Panc1 (cell line): ENCODE measurements at regions not wholly inside any gene's neighbourhood (a gene's known extent, or its start where the extent isn't known, plus 50 kb on each side); places are given as distances from the start of the nearest gene placed in this dataset.

Experiments used
- ATAC-seq: fragments of 200-7000 bp; cut with Tn5 transposase; 2 replicates; pipeline ENCODE4 v1.9.1; 2020; ENCODE audit warnings: mild to moderate bottlenecking, moderate library complexity
- BruUV-seq: library from RNA; stranded (reverse); fragments of 400-500 nt; replicated peaks from 2 replicates; lab custom pipeline; 2021; lab: Mats Ljungman, UMichigan
- CTCF ChIA-PET: fragments of 300-600 bp; sonication (Branson Sonifier 250); formaldehyde crosslinking; loops from one replicate; lab custom pipeline; 2022; ENCODE audit warnings: antibody characterized with exemption; lab: Charles Lee
- POLR2A ChIA-PET: fragments of 300-600 bp; sonication (Branson Sonifier 250); formaldehyde crosslinking; loops from one replicate; lab custom pipeline; 2022; ENCODE audit warnings: antibody characterized with exemption; lab: Charles Lee
- DNase-seq: peaks from one replicate; pipeline ENCODE4 v3.0.0-alpha.2; 2010; ENCODE audit warnings: low read depth, low spot score
- H3K27ac ChIP-seq: 2 replicates; pipeline ENCODE4 v1.5.1; 2011; ENCODE audit warnings: mild to moderate bottlenecking, low read length, inconsistent platforms
- H3K27me3 ChIP-seq: fragments of 200-500 bp; sonication (Bioruptor generic); 2 replicates; pipeline ENCODE4 v1.6.0; 2014; ENCODE audit warnings: low read length, inconsistent platforms; ENCODE audit not compliant: control insufficient read depth, insufficient read depth
- H3K36me3 ChIP-seq: fragments of 200-500 bp; sonication (Bioruptor generic); 2 replicates; pipeline ENCODE4 v1.5.1; 2014; ENCODE audit warnings: inconsistent platforms, mild to moderate bottlenecking, low read length, moderate library complexity; ENCODE audit not compliant: control insufficient read depth, insufficient read depth
- H3K4me1 ChIP-seq: 2 replicates; pipeline ENCODE4 v1.5.1; 2011; ENCODE audit warnings: inconsistent platforms, mild to moderate bottlenecking, low read length, moderate library complexity; ENCODE audit not compliant: control insufficient read depth, insufficient read depth
- H3K4me3 ChIP-seq, 2 experiments: 2 replicates each; pipeline ENCODE4 v1.5.1; 2011 to 2012; ENCODE audit warnings: low read depth in 2 of 2, low read length in 2 of 2, mild to moderate bottlenecking in 2 of 2, inconsistent platforms in 1 of 2, moderate library complexity in 1 of 2
- H3K9me3 ChIP-seq: fragments of 200-500 bp; sonication (Bioruptor generic); 2 replicates; pipeline ENCODE4 v1.5.1; 2014; ENCODE audit warnings: low read depth, mild to moderate bottlenecking, inconsistent platforms, low read length, moderate library complexity; ENCODE audit not compliant: control insufficient read depth, insufficient read depth
- POLR2AphosphoS5 ChIP-seq: IDR thresholded peaks from 2 replicates; pipeline ENCODE4 v1.6.1; 2012; ENCODE audit warnings: mild to moderate bottlenecking, low read depth, low read length, moderate library complexity
- SIN3A ChIP-seq: IDR thresholded peaks from 2 replicates; pipeline ENCODE4 v1.6.1; 2012; ENCODE audit warnings: low read depth, mild to moderate bottlenecking, low read length, moderate library complexity, borderline replicate concordance; ENCODE audit not compliant: insufficient read depth
- TCF7L2 ChIP-seq: IDR thresholded peaks from 2 replicates; pipeline ENCODE4 v1.6.1; 2011; ENCODE audit warnings: mild to moderate bottlenecking, low read depth, low read length, inconsistent platforms
- in situ Hi-C: cut with HindIII; loops from 2 replicates; pipeline ENCODE4 v1.10.0; 2016; ENCODE audit warnings: low sequenced_read_pairs, low pct_unique_long_range_greater_than_20kb
- intact Hi-C: fragments of 100-400 bp; cut with micrococcal nuclease; formaldehyde crosslinking; loops from one replicate; pipeline ENCODE4 v1.10.0; 2022; ENCODE audit not compliant: unreplicated experiment
- TF ChIP-seq, protein P1 (sequence below), 2 experiments: IDR thresholded peaks; 2 replicates each; pipeline ENCODE4 v1.6.1; 2011 to 2012; ENCODE audit warnings: low read depth in 2 of 2, control low read depth in 1 of 2, low read length in 1 of 2, mild to moderate bottlenecking in 1 of 2, moderate library complexity in 1 of 2; ENCODE audit not compliant: insufficient read depth in 1 of 2
- TF ChIP-seq, protein P2 (sequence below): fragments of 450-650 bp; IDR thresholded peaks from 2 replicates; pipeline ENCODE4 v1.5.1; 2017; ENCODE audit warnings: mild to moderate bottlenecking

GRCh38 chr16:11408216-11408615, 63.0 kb downstream of the RMI2 start:
- POLR2A ChIA-PET = no interaction called here
- Histone ChIP-seq H3K36me3 (no peaks in the 10 kb centered on the region), H3K4me1 (no peaks in the 10 kb centered on the region), H3K4me3 (no peak overlapping the region), H3K9me3 (no peaks in the 10 kb centered on the region), H3K27ac (no peak overlapping the region), H3K27me3 (no peaks in the 10 kb centered on the region)
- DNase-seq (no peak), ATAC-seq (no peak)
- CTCF ChIA-PET = interaction anchor here (0.7 to 1.4 kb wide), 2 partner anchors 232 to 290 kb away, joined by 4 to 10 read pairs; no protein-coding TSS in a partner anchor
- in situ Hi-C loops = no loop called here
- TF ChIP-seq, protein P1, sequence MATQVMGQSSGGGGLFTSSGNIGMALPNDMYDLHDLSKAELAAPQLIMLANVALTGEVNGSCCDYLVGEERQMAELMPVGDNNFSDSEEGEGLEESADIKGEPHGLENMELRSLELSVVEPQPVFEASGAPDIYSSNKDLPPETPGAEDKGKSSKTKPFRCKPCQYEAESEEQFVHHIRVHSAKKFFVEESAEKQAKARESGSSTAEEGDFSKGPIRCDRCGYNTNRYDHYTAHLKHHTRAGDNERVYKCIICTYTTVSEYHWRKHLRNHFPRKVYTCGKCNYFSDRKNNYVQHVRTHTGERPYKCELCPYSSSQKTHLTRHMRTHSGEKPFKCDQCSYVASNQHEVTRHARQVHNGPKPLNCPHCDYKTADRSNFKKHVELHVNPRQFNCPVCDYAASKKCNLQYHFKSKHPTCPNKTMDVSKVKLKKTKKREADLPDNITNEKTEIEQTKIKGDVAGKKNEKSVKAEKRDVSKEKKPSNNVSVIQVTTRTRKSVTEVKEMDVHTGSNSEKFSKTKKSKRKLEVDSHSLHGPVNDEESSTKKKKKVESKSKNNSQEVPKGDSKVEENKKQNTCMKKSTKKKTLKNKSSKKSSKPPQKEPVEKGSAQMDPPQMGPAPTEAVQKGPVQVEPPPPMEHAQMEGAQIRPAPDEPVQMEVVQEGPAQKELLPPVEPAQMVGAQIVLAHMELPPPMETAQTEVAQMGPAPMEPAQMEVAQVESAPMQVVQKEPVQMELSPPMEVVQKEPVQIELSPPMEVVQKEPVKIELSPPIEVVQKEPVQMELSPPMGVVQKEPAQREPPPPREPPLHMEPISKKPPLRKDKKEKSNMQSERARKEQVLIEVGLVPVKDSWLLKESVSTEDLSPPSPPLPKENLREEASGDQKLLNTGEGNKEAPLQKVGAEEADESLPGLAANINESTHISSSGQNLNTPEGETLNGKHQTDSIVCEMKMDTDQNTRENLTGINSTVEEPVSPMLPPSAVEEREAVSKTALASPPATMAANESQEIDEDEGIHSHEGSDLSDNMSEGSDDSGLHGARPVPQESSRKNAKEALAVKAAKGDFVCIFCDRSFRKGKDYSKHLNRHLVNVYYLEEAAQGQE (IDR thresholded peaks at IDR 0.05; ENCODE audit: insufficient read depth in 1 of 2, low read depth in 2 of 2, low read length in 1 of 2) = no peak
- no TSS peak for BruUV-seq
- intact Hi-C loops = loop anchor here (5.0 kb wide), 2 partner anchors 124 to 234 kb away; no protein-coding TSS in a partner anchor

DNA sequence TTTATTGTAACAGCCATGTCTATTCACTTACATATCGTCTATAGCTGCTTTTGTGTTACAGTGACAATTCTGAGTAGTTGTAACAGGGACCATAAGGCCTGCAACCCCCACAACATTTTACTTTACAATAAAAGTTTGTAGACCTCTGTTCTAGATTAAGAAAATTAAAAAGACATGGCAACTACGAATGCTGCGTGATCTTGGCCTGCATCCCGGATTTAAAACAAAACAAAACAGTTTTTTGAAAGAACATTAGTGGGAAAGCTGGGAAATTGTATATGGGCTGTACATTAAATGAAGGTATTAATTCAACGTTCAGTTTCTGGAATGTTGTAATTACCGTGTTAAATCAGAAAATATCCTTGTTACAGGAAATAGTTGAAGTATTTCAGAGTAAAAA, 64.1 kb downstream of the RMI2 start:
- DNase-seq (no peak), ATAC-seq (no peak)
- no peaks in the 10 kb centered on the region for H3K4me1 ChIP-seq
- no peaks in the 10 kb centered on the region for H3K9me3 ChIP-seq
- no TSS peak for BruUV-seq
- no peak overlapping the region for H3K4me3 ChIP-seq
- CTCF ChIA-PET = no interaction called here
- H3K27ac ChIP-seq = no peak overlapping the region
- H3K36me3 ChIP-seq = no peaks in the 10 kb centered on the region
- intact Hi-C loops (loop anchor here (5.0 kb wide), 2 partner anchors 123 to 233 kb away; no protein-coding TSS in a partner anchor), in situ Hi-C loops (no loop called here)
- POLR2A ChIA-PET = no interaction called here
- no peak for TF ChIP-seq POLR2AphosphoS5
- no peak for TF ChIP-seq SIN3A
- TF ChIP-seq, protein P1 (IDR thresholded peaks at IDR 0.05; ENCODE audit: insufficient read depth in 1 of 2, low read depth in 2 of 2, low read length in 1 of 2) = no peak
- TF ChIP-seq, protein P2, sequence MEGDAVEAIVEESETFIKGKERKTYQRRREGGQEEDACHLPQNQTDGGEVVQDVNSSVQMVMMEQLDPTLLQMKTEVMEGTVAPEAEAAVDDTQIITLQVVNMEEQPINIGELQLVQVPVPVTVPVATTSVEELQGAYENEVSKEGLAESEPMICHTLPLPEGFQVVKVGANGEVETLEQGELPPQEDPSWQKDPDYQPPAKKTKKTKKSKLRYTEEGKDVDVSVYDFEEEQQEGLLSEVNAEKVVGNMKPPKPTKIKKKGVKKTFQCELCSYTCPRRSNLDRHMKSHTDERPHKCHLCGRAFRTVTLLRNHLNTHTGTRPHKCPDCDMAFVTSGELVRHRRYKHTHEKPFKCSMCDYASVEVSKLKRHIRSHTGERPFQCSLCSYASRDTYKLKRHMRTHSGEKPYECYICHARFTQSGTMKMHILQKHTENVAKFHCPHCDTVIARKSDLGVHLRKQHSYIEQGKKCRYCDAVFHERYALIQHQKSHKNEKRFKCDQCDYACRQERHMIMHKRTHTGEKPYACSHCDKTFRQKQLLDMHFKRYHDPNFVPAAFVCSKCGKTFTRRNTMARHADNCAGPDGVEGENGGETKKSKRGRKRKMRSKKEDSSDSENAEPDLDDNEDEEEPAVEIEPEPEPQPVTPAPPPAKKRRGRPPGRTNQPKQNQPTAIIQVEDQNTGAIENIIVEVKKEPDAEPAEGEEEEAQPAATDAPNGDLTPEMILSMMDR = no peak
- no peak for TF ChIP-seq TCF7L2
- no peaks in the 10 kb centered on the region for H3K27me3 ChIP-seq
